ENCODE measurements at regions not wholly inside any gene's neighbourhood (a gene's known extent, or its start where the extent isn't known, plus 50 kb on each side); places are given as distances from the start of the nearest gene placed in this dataset.

DNA sequence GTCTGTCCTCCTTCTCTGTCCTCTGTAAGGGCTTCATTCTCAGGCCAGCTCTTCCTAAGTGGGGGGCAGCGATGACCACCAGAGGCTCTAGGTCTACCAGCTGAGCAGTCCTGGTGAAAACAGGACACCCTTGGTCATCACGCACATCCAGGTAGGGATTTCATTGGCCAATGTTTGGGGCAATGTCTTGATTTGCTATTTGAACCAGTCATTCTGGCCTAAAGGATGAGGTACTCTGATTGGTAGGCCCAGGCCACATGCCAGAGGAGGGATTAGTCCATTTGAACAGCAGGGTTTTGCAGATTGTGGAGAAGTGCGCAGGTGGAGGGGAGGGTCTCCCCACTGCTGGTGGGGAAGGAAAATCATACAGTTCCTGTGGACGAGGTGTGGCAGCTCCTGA is 57.3 kb downstream of the PLXNA1 start:
- H3K4me3 ChIP-seq: no peak overlapping the region
- no peaks in the 10 kb centered on the region for H3K79me2 ChIP-seq (replicated peaks; ENCODE audit: insufficient read depth)
- no peak overlapping the region for H3K4me2 ChIP-seq
- no peaks in the 10 kb centered on the region; the same call in 1 of the 2 replicates for H4K20me1 ChIP-seq (replicated peaks; ENCODE audit: insufficient read depth)
- Mint-ChIP-seq H3K27ac (no peak overlapping the region), H3K27me3 (ENCODE audit: insufficient read depth, low read depth, poor library complexity) (peaks cover 15% of the 10 kb centered on the region), H3K4me1 (peaks cover 26% of the 10 kb centered on the region), H3K36me3 (ENCODE audit: low read depth) (no peaks in the 10 kb centered on the region), H3K9me3 (no peaks in the 10 kb centered on the region), H3K4me3 (no peak overlapping the region)
- H3K36me3 ChIP-seq (ENCODE audit: insufficient read depth): no peaks in the 10 kb centered on the region
- H3K9me2 ChIP-seq (ENCODE audit: insufficient read depth): no peaks in the 10 kb centered on the region
- no peak for DNase-seq (ENCODE audit: low spot score)
- no peaks in the 10 kb centered on the region; the same call in 1 of the 2 replicates for H3K4me1 ChIP-seq (ENCODE audit: insufficient read depth)
- H3K27ac ChIP-seq (ENCODE audit: low read depth): no peak overlapping the region
- TF ChIP-seq, protein P1, sequence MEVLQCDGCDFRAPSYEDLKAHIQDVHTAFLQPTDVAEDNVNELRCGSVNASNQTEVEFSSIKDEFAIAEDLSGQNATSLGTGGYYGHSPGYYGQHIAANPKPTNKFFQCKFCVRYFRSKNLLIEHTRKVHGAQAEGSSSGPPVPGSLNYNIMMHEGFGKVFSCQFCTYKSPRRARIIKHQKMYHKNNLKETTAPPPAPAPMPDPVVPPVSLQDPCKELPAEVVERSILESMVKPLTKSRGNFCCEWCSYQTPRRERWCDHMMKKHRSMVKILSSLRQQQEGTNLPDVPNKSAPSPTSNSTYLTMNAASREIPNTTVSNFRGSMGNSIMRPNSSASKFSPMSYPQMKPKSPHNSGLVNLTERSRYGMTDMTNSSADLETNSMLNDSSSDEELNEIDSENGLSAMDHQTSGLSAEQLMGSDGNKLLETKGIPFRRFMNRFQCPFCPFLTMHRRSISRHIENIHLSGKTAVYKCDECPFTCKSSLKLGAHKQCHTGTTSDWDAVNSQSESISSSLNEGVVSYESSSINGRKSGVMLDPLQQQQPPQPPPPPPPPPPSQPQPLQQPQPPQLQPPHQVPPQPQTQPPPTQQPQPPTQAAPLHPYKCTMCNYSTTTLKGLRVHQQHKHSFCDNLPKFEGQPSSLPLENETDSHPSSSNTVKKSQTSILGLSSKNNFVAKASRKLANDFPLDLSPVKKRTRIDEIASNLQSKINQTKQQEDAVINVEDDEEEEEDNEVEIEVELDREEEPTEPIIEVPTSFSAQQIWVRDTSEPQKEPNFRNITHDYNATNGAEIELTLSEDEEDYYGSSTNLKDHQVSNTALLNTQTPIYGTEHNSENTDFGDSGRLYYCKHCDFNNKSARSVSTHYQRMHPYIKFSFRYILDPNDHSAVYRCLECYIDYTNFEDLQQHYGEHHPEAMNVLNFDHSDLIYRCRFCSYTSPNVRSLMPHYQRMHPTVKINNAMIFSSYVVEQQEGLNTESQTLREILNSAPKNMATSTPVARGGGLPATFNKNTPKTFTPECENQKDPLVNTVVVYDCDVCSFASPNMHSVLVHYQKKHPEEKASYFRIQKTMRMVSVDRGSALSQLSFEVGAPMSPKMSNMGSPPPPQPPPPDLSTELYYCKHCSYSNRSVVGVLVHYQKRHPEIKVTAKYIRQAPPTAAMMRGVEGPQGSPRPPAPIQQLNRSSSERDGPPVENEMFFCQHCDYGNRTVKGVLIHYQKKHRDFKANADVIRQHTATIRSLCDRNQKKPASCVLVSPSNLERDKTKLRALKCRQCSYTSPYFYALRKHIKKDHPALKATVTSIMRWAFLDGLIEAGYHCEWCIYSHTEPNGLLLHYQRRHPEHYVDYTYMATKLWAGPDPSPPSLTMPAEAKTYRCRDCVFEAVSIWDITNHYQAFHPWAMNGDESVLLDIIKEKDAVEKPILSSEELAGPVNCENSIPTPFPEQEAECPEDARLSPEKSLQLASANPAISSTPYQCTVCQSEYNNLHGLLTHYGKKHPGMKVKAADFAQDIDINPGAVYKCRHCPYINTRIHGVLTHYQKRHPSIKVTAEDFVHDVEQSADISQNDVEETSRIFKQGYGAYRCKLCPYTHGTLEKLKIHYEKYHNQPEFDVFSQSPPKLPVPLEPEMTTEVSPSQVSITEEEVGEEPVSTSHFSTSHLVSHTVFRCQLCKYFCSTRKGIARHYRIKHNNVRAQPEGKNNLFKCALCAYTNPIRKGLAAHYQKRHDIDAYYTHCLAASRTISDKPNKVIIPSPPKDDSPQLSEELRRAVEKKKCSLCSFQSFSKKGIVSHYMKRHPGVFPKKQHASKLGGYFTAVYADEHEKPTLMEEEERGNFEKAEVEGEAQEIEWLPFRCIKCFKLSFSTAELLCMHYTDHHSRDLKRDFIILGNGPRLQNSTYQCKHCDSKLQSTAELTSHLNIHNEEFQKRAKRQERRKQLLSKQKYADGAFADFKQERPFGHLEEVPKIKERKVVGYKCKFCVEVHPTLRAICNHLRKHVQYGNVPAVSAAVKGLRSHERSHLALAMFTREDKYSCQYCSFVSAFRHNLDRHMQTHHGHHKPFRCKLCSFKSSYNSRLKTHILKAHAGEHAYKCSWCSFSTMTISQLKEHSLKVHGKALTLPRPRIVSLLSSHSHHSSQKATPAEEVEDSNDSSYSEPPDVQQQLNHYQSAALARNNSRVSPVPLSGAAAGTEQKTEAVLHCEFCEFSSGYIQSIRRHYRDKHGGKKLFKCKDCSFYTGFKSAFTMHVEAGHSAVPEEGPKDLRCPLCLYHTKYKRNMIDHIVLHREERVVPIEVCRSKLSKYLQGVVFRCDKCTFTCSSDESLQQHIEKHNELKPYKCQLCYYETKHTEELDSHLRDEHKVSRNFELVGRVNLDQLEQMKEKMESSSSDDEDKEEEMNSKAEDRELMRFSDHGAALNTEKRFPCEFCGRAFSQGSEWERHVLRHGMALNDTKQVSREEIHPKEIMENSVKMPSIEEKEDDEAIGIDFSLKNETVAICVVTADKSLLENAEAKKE (CRISPR knock-in tag; IDR thresholded peaks at IDR 0.05): no peak
- TF ChIP-seq, protein P2, sequence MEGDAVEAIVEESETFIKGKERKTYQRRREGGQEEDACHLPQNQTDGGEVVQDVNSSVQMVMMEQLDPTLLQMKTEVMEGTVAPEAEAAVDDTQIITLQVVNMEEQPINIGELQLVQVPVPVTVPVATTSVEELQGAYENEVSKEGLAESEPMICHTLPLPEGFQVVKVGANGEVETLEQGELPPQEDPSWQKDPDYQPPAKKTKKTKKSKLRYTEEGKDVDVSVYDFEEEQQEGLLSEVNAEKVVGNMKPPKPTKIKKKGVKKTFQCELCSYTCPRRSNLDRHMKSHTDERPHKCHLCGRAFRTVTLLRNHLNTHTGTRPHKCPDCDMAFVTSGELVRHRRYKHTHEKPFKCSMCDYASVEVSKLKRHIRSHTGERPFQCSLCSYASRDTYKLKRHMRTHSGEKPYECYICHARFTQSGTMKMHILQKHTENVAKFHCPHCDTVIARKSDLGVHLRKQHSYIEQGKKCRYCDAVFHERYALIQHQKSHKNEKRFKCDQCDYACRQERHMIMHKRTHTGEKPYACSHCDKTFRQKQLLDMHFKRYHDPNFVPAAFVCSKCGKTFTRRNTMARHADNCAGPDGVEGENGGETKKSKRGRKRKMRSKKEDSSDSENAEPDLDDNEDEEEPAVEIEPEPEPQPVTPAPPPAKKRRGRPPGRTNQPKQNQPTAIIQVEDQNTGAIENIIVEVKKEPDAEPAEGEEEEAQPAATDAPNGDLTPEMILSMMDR (conservative IDR thresholded peaks at IDR 0.05; ENCODE audit: low read depth in 2 of 2): no peak
- TF ChIP-seq JUNB (IDR thresholded peaks at IDR 0.05; ENCODE audit: unreplicated experiment): no peak
- no peak for TF ChIP-seq ZNF114 (CRISPR knock-in tag; IDR thresholded peaks at IDR 0.05)
- TF ChIP-seq STAT1 (IDR thresholded peaks at IDR 0.05; ENCODE audit: unreplicated experiment): no peak
- no peaks in the 10 kb centered on the region for H3F3A ChIP-seq (replicated peaks; ENCODE audit: low read depth)
- H3K27me3 ChIP-seq (ENCODE audit: insufficient read depth): no peaks in the 10 kb centered on the region
- no peak for ATAC-seq
- H2AFZ ChIP-seq: no peak overlapping the region

Data from GM23338 (cell line).